Hepatocyte (in vitro differentiated cells): ENCODE measurements at regions not wholly inside any gene's neighbourhood (a gene's known extent, or its start where the extent isn't known, plus 50 kb on each side); places are given as distances from the start of the nearest gene placed in this dataset.

Experiments
- EZH2 ChIP-seq: fragments of 200-600 bp; sonication (generic); IDR thresholded peaks from 2 replicates; pipeline ENCODE4 v1.6.1; 2016; ENCODE audit warnings: antibody characterized with exemption, mild to moderate bottlenecking, borderline replicate concordance
- EZH2phosphoT487 ChIP-seq: fragments of 200-600 bp; sonication (generic); IDR thresholded peaks from one replicate; pipeline ENCODE4 v1.6.1; 2018; ENCODE audit warnings: antibody characterized with exemption, mild to moderate bottlenecking, low read depth, moderate library complexity; ENCODE audit not compliant: unreplicated experiment, severe bottlenecking
- TF ChIP-seq, protein P1 (sequence below): fragments of 200-600 bp; sonication (generic); IDR thresholded peaks from 2 replicates; pipeline ENCODE4 v1.5.1; 2016; ENCODE audit warnings: antibody characterized with exemption, mild to moderate bottlenecking; ENCODE audit not compliant: poor library complexity

DNA sequence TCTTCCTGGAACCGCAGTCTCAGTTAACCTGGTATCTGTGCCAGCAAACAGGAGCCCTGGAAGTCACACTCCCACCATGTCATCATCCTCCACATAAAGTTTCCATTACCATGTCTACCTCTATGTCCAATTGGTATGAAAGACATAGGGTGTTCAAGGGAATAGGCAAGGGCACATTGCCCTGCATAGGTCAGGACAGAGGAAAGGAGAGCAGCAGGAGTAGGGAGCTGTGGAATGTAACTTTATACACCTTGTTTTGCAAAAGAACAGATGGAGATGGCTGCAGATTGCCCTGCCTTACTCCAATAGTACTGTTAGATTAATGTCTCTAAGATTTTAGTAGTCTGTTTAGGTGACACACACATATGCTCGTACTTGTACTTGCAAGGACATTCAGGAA, 1056.4 kb downstream of the NTRK3 start:
- TF ChIP-seq EZH2phosphoT487: no peak
- TF ChIP-seq, protein P1, sequence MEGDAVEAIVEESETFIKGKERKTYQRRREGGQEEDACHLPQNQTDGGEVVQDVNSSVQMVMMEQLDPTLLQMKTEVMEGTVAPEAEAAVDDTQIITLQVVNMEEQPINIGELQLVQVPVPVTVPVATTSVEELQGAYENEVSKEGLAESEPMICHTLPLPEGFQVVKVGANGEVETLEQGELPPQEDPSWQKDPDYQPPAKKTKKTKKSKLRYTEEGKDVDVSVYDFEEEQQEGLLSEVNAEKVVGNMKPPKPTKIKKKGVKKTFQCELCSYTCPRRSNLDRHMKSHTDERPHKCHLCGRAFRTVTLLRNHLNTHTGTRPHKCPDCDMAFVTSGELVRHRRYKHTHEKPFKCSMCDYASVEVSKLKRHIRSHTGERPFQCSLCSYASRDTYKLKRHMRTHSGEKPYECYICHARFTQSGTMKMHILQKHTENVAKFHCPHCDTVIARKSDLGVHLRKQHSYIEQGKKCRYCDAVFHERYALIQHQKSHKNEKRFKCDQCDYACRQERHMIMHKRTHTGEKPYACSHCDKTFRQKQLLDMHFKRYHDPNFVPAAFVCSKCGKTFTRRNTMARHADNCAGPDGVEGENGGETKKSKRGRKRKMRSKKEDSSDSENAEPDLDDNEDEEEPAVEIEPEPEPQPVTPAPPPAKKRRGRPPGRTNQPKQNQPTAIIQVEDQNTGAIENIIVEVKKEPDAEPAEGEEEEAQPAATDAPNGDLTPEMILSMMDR: no peak
- no peak for TF ChIP-seq EZH2
